ENCODE measurements at regions not wholly inside any gene's neighbourhood (a gene's known extent, or its start where the extent isn't known, plus 50 kb on each side); places are given as distances from the start of the nearest gene placed in this dataset.
"Not testable (repeated sequence)": the region's sequence is repeated elsewhere in the genome, so short reads cannot be mapped to it uniquely, and the experiment has no call there.

- Histone ChIP-seq H3K9me3 (no peaks in the 10 kb centered on the region), H3K27me3 (no peaks in the 10 kb centered on the region), H3K4me3 (no peak overlapping the region), H3K4me1 (no peaks in the 10 kb centered on the region), H3K27ac (no peak overlapping the region), H3K36me3 (no peaks in the 10 kb centered on the region)
- no peak for DNase-seq
- TF ChIP-seq EP300 (IDR thresholded peaks at IDR 0.05; ENCODE audit: low read depth) (no peak), POLR2AphosphoS5 (IDR thresholded peaks at IDR 0.05) (no peak)
- intact Hi-C loops (cut with DNase I; ENCODE audit: low total_unique reads), result no loop called here
- WGBS, 2 donors (ENCODE audit: low coverage in 1 of 2), result 80 to 82% methylated on average over 5 to 20 of the region's 20 CpGs
- in situ Hi-C loops (cut with MboI; ENCODE audit: low pct_ligation_motif_present in 1 of 4, low pct_unique_long_range_greater_than_20kb in 1 of 4, low sequenced_read_pairs in 3 of 4), result no loop called here
Measured at GRCh38 chr17:22517716-22518115, 825.4 kb downstream of the KCNJ18 start.

GRCh38 chr17:22518185-22518584 is 825.9 kb downstream of the KCNJ18 start:
- no peaks in the 10 kb centered on the region for H3K4me1 ChIP-seq
- no peak overlapping the region for H3K27ac ChIP-seq
- H3K4me3 ChIP-seq, result no peak overlapping the region
- H3K36me3 ChIP-seq, result no peaks in the 10 kb centered on the region
- TF ChIP-seq, protein P1, sequence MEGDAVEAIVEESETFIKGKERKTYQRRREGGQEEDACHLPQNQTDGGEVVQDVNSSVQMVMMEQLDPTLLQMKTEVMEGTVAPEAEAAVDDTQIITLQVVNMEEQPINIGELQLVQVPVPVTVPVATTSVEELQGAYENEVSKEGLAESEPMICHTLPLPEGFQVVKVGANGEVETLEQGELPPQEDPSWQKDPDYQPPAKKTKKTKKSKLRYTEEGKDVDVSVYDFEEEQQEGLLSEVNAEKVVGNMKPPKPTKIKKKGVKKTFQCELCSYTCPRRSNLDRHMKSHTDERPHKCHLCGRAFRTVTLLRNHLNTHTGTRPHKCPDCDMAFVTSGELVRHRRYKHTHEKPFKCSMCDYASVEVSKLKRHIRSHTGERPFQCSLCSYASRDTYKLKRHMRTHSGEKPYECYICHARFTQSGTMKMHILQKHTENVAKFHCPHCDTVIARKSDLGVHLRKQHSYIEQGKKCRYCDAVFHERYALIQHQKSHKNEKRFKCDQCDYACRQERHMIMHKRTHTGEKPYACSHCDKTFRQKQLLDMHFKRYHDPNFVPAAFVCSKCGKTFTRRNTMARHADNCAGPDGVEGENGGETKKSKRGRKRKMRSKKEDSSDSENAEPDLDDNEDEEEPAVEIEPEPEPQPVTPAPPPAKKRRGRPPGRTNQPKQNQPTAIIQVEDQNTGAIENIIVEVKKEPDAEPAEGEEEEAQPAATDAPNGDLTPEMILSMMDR (IDR thresholded peaks at IDR 0.05), result no peak
- TF ChIP-seq POLR2AphosphoS5 (IDR thresholded peaks at IDR 0.05), result no peak
- no peaks in the 10 kb centered on the region for H3K27me3 ChIP-seq
- WGBS, 2 donors (ENCODE audit: low coverage in 1 of 2), result 90 to 91% methylated on average over 10 of the region's 10 CpGs
- H3K9me3 ChIP-seq, result no peaks in the 10 kb centered on the region
- intact Hi-C loops (cut with DNase I; ENCODE audit: low total_unique reads), result no loop called here
- no peak for DNase-seq
- in situ Hi-C loops (cut with MboI; ENCODE audit: low pct_ligation_motif_present in 1 of 4, low pct_unique_long_range_greater_than_20kb in 1 of 4, low sequenced_read_pairs in 3 of 4), result no loop called here

GRCh38 chr17:22548873-22549272 is 856.5 kb downstream of the KCNJ18 start:
- 63 to 91% methylated on average over 1 of the region's 1 CpG for WGBS, 2 donors (ENCODE audit: low coverage in 1 of 2)
- H3K4me3 ChIP-seq; H3K4me1 ChIP-seq; H3K36me3 ChIP-seq; H3K27me3 ChIP-seq; DNase-seq; H3K9me3 ChIP-seq; H3K27ac ChIP-seq; intact Hi-C loops (cut with DNase I; ENCODE audit: low total_unique reads): not testable (repeated sequence)
- in situ Hi-C loops (cut with MboI; ENCODE audit: low pct_ligation_motif_present in 1 of 4, low pct_unique_long_range_greater_than_20kb in 1 of 4, low sequenced_read_pairs in 3 of 4), result loop anchor here in 2 of 4 donors (25.0 kb wide), 2 partner anchors 88 to 112 kb away; no protein-coding TSS in a partner anchor

- WGBS, 2 donors (ENCODE audit: low coverage in 1 of 2), result 72 to 88% methylated on average over 13 to 23 of the region's 23 CpGs
- in situ Hi-C loops (cut with MboI; ENCODE audit: low pct_ligation_motif_present in 1 of 4, low pct_unique_long_range_greater_than_20kb in 1 of 4, low sequenced_read_pairs in 3 of 4), result not testable (repeated sequence)
Measured at GRCh38 chr17:22551695-22552415, 859.5 kb downstream of the KCNJ18 start.

GRCh38 chr17:22569459-22570143 is 877.3 kb downstream of the KCNJ18 start:
- TF ChIP-seq EP300 (IDR thresholded peaks at IDR 0.05; ENCODE audit: low read depth) (no peak), POLR2A (IDR thresholded peaks at IDR 0.05) (no peak), POLR2AphosphoS5 (IDR thresholded peaks at IDR 0.05) (no peak)
- TF ChIP-seq, protein P1 (IDR thresholded peaks at IDR 0.05), result no peak
- intact Hi-C loops (cut with DNase I; ENCODE audit: low total_unique reads), result no loop called here
- H3K9me3 ChIP-seq, result no peaks in the 10 kb centered on the region
- no peaks in the 10 kb centered on the region for H3K36me3 ChIP-seq
- no peak overlapping the region for H3K4me3 ChIP-seq
- no peaks in the 10 kb centered on the region for H3K4me1 ChIP-seq
- in situ Hi-C loops (cut with MboI; ENCODE audit: low pct_ligation_motif_present in 1 of 4, low pct_unique_long_range_greater_than_20kb in 1 of 4, low sequenced_read_pairs in 3 of 4), result no loop called here
- no peak overlapping the region for H3K27ac ChIP-seq
- 87% methylated on average over 21 of the region's 21 CpGs; no CpG with 5 or more reads in 1 of the 2 donors for WGBS, 2 donors (ENCODE audit: low coverage in 1 of 2)
- H3K27me3 ChIP-seq, result no peaks in the 10 kb centered on the region
- DNase-seq, result no peak

More at GRCh38 chr17:22551695-22552415, 859.5 kb downstream of the KCNJ18 start:
- intact Hi-C loops (cut with DNase I; ENCODE audit: low total_unique reads); H3K27me3 ChIP-seq; DNase-seq; H3K9me3 ChIP-seq; H3K4me1 ChIP-seq; H3K4me3 ChIP-seq; H3K27ac ChIP-seq; H3K36me3 ChIP-seq: not testable (repeated sequence)
